Body of pancreas (tissue), 4 donors: ENCODE measurements at regions not wholly inside any gene's neighbourhood (a gene's known extent, or its start where the extent isn't known, plus 50 kb on each side); places are given as distances from the start of the nearest gene placed in this dataset.

Source experiments
- POLR2A ChIP-seq, 3 donors: fragments of 450-650 bp; IDR thresholded peaks; one replicate each; pipeline ENCODE4 v1.6.1; 2016; ENCODE audit warnings: antibody characterized with exemption in 3 of 3, mild to moderate bottlenecking in 2 of 3
- TF ChIP-seq, protein P1 (sequence below), 7 experiments: fragments of 450-650 bp in 4 of 7; fragments of 200-600 bp in 3 of 7; sonication (generic) in 3 of 7; IDR thresholded peaks; one replicate each; pipeline ENCODE4 v1.5.1; 2016 to 2019; ENCODE audit warnings: antibody characterized with exemption in 7 of 7

DNA sequence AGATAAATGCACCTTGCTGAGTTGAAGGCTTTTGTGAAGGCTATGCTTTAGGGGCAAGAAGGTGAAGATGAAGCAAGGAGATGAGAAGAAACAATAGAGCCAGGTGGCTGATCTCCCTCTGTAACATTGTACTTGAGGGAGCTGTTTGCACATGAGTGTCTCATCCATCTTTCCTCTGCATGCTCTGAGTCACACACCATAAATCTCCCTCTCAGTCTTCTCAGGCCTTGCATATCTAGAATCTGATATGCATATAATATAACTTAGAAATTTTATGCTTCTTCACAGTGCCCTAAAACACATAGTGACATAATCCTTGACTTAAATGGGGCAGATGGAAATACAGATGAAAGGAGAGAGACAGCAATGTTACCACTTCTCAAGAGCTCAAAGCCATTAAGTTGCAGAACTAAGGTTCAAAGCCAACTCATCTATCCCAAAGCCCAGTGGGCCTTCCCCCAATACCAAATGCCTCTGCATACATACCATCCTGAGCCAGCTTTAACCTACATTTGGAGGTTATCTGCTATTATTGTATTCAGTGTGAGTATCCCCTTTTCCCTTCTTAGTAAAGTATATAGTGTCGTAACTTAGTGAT lies 62.4 kb upstream of the STXBP5 start:
- TF ChIP-seq, protein P1, sequence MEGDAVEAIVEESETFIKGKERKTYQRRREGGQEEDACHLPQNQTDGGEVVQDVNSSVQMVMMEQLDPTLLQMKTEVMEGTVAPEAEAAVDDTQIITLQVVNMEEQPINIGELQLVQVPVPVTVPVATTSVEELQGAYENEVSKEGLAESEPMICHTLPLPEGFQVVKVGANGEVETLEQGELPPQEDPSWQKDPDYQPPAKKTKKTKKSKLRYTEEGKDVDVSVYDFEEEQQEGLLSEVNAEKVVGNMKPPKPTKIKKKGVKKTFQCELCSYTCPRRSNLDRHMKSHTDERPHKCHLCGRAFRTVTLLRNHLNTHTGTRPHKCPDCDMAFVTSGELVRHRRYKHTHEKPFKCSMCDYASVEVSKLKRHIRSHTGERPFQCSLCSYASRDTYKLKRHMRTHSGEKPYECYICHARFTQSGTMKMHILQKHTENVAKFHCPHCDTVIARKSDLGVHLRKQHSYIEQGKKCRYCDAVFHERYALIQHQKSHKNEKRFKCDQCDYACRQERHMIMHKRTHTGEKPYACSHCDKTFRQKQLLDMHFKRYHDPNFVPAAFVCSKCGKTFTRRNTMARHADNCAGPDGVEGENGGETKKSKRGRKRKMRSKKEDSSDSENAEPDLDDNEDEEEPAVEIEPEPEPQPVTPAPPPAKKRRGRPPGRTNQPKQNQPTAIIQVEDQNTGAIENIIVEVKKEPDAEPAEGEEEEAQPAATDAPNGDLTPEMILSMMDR (IDR thresholded peaks at IDR 0.05): no peak
- no peak for TF ChIP-seq POLR2A (IDR thresholded peaks at IDR 0.05)
